NAMALWA (cell line): ENCODE measurements at regions not wholly inside any gene's neighbourhood (a gene's known extent, or its start where the extent isn't known, plus 50 kb on each side); places are given as distances from the start of the nearest gene placed in this dataset.
"Not testable (repeated sequence)": the region's sequence is repeated elsewhere in the genome, so short reads cannot be mapped to it uniquely, and the experiment has no call there.

Experiments
- DNase-seq: peaks from one replicate; pipeline ENCODE4 v3.0.0-alpha.2; 2015; ENCODE audit warnings: low spot score

DNA sequence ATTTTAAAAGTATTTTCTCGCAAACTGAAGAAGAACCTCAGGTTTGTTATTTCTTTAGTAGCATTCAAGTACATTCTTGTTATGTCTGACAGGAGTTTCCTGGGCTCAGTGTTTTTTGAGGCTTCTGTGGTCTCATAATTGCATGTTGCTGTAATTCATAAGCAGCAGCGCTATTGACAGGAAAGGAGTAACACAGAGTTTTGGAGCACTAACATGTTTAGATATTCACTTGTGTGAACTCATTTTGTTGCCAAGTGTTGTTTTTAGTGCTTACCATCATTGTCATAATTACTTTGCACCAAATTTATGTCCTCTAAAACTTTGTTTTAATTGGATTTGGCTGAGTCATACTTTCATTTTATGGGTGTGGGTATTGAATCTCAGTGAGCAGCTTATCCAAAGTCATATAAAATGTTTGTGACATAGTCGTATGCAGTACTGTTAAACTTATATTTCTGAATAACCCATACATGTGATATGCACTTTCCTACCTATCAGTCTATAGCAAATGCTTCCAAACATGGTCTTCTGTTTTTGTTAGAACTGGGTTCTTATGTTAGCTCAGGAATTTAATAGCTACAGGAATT, 358.7 kb upstream of the CTSO start:
- no peak for DNase-seq

DNA sequence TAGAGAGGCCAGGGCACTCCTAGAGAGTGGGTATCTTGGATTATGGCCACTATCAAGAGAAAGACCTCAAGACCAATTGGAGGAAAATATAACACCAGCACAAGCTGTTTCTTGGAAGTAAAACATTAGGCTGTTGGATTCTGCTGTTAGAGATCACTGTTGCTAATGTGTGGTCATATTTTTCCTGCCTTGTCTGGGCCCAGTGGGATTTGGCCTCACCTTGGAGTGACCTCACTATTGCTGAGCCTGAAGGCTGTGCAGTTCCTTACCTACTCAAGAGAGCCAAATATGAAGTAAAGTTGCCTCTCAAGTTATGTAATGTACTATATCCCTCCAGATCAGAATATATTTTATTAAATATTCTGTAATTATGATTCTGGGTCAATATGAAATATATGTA, 355.4 kb upstream of the CTSO start:
- DNase-seq: no peak

DNA sequence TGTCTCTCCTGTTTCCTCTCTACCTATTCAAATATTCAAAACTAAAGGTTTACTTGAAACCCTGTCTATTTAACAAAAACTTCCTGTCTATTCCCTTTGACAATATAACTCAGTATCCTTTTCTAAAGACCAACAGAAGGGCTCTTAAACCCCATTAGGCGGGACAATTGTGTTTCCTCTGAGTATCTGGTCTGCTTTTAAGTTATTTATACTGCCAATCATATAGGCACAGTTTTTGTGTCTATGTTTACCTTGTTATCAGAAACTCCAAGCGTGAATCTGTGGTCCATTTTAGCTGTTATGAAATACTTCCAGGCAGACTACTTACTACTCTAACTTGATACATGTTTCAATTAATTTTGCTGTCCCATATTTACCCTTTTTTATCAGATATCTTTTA, 350.0 kb upstream of the CTSO start:
- no peak for DNase-seq

GRCh38 chr4:156298230-156298629, 344.6 kb upstream of the CTSO start:
- no peak for DNase-seq

GRCh38 chr4:156295676-156296195, 342.1 kb upstream of the CTSO start:
- no peak for DNase-seq

- peak; percentile 16 for DNase-seq
These were observed 340.9 kb upstream of the CTSO start for GRCh38 chr4:156294577-156294976.

- DNase-seq: no peak
These were observed 340.1 kb upstream of the CTSO start for GRCh38 chr4:156293657-156294297.

DNA sequence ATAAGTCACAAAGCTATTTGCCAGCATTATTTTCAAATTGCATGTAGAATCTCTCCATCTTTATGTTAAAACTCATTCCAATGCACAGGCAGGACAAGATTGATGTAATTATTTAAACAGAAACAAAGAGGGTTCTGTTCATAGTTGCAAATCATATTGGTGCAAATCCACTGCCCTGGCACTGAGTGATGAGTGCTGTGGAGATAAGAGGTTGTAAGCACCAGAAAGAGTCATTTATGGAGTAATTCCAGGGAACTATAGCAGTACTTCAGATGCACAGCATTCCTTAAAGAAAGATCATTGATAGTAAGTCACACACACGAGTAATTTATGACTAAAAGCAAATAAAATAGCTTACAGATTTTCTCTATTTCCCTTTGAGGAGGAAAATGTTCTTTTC, 337.7 kb upstream of the CTSO start:
- DNase-seq: no peak

DNA sequence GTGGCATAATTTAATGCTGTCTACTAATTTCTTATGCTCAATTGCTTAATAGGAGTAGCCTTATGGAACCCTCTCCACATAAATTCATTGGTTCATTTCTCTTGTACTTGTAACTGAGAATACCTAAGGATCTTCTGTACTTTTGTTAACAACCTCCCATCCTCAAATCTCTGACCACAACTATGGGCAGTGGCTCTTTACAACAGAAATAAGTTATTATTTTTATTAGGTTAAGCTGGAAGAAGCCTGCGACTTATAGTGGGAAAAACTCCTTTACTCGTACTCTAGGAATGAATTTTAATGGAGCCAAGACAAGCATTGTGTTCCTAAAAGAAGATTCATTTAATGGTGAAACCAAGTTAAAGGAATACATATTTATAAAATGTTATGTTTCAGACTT, 337.1 kb upstream of the CTSO start:
- no peak for DNase-seq

DNA sequence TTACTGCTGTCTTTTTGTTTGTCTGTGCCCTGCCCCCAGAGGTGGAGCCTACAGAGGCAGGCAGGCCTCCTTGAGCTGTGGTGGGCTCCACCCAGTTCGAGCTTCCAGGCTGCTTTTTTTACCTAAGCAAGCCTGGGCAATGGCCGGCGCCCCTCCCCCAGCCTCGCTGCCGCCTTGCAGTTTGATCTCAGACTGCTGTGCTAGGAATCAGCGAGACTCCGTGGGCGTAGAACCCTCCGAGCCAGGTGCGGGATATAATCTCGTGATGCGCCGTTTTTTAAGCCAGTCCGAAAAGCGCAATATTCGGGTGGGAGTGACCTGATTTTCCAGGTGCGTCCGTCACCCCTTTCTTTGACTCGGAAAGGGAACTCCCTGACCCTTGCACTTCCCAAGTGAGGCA, 336.4 kb upstream of the CTSO start:
- not testable (repeated sequence) for DNase-seq

GRCh38 chr4:156280686-156281085, 327.0 kb upstream of the CTSO start:
- no peak for DNase-seq

GRCh38 chr4:156265407-156265806, 311.7 kb upstream of the CTSO start:
- no peak for DNase-seq

- DNase-seq: no peak
These were observed 307.6 kb upstream of the CTSO start for GRCh38 chr4:156261230-156261629.

DNA sequence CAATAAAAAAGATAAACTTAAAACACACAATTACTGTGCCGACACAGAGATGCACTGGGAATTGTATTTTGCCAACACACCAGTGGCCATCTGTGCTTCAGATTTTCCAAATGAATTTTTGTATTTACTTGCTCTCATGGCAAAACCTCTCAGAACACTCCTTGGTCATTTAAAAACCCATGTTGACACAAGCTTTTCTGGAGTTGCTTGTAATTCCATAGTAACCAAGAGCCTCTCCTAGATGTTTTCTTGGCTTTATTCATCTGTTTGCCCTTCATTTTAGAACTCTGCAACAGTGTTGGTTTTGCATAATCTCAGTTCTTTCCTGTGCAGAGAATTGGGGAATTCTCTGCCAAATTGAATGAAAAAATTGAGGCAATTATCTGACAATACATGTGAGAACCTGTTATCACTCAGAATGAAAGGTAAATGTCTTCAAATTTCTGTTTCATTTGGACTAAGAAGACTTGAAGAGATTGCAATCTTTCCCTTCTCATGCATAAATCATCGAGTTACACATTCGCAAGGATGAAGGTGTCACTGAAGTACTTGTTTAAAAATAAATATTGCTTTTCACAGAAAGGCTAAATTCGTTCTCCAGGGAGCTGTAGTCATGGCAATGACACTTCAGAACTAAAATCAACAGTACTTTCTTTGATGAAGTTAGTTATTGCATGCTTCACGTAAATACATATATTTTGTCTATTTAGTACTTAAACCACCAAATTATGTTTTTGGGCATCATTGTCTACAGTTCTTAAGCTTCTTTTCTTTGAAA, 301.8 kb upstream of the CTSO start:
- no peak for DNase-seq

GRCh38 chr4:156252358-156252921, 298.8 kb upstream of the CTSO start:
- DNase-seq: no peak

GRCh38 chr4:156251373-156252065, 297.9 kb upstream of the CTSO start:
- no peak for DNase-seq

- DNase-seq: no peak
These were observed 295.3 kb upstream of the CTSO start for GRCh38 chr4:156248917-156249316.

DNA sequence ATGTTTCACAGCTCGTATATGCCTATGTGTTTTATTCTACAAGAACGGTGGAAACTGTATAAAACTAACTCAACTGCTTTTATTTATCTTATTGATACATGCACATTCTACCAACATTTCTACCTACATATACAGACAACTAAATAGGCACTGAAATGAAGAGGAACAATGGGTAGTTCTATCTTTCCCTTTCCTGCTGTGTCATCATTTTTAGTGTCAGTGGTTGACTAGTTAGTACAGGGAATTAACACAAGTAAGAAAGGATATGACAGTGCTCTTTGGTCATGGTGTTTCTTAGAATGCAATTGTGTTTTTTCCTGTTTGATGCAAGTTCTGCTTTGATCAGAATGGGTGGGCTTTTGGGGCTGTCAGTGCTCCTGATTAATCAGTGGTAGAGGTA, 293.8 kb upstream of the CTSO start:
- no peak for DNase-seq

GRCh38 chr4:156243015-156243414, 289.3 kb upstream of the CTSO start:
- no peak for DNase-seq

DNA sequence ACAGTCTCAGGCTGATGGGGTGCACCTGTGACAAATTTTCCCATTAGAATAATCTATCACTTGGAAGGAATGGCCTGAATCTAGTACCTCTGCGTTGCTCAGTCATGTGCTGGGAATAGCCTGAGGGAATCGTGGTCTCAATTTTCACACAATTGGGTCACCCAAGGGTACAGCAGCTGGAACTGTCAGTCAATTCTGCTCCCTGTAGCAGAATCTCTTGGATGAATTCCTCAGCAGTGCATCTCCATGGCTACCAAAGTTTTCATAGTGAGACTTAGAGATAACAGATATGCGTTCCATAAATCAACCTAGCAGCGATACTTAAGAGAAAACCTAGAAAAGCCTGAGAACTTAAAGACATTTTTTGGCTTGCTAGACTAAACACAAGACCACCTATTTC, 288.7 kb upstream of the CTSO start:
- no peak for DNase-seq

- DNase-seq: no peak
These were observed 288.2 kb upstream of the CTSO start for GRCh38 chr4:156241896-156242295.

DNA sequence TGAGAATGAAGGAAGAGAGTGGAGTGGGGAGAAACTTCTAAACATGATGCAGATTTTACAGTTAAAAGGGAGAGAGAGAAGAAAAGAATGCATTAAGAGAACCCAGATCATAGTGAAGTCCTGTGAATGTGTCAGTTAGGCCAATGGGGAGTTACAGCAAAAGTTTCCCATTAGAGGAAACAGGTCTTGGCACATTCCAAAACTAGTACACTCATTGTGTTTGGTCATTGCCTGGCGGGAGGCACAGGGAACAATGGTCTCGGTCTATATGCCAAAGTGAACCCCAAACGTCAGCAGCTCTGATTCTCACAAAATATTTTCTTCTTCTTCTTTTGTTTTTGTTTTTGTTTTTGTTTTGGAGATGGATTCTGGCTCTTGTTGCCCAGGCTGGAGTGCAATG, 284.5 kb upstream of the CTSO start:
- no peak for DNase-seq
